Upper lobe of right lung (tissue), 1 donor: ENCODE measurements at regions not wholly inside any gene's neighbourhood (a gene's known extent, or its start where the extent isn't known, plus 50 kb on each side); places are given as distances from the start of the nearest gene placed in this dataset.

Source experiments
- ATAC-seq: fragments of 200-7000 bp; cut with Tn5 transposase; one replicate; pipeline ENCODE4 v1.9.1; 2020; ENCODE audit warnings: mild to moderate bottlenecking, moderate library complexity
- DNase-seq: peaks from one replicate; pipeline ENCODE4 v3.0.0-alpha.2; 2020
- H3K27ac ChIP-seq: fragments of 200-600 bp; one replicate; pipeline ENCODE4 v1.8.0; 2022
- H3K27me3 ChIP-seq: fragments of 200-600 bp; one replicate; pipeline ENCODE4 v1.8.0; 2022; ENCODE audit warnings: mild to moderate bottlenecking
- H3K36me3 ChIP-seq: fragments of 200-600 bp; one replicate; pipeline ENCODE4 v1.8.0; 2022
- H3K4me1 ChIP-seq: fragments of 200-600 bp; one replicate; pipeline ENCODE4 v1.8.0; 2022
- H3K4me3 ChIP-seq: fragments of 200-600 bp; one replicate; pipeline ENCODE4 v1.8.0; 2022; ENCODE audit warnings: mild to moderate bottlenecking
- H3K9me3 ChIP-seq: fragments of 200-600 bp; one replicate; pipeline ENCODE4 v1.8.0; 2022
- CTCF ChIP-seq: fragments of 200-600 bp; IDR thresholded peaks from one replicate; pipeline ENCODE4 v1.8.0; 2022; ENCODE audit warnings: antibody characterized with exemption
- intact Hi-C: fragments of 100-400 bp; cut with DNase I; formaldehyde crosslinking; loops from one replicate; pipeline ENCODE4 v1.11.0; 2022
- donor health status: DM: no; HTN: yes; CAD: no; lungs with severe emphysema.

DNA sequence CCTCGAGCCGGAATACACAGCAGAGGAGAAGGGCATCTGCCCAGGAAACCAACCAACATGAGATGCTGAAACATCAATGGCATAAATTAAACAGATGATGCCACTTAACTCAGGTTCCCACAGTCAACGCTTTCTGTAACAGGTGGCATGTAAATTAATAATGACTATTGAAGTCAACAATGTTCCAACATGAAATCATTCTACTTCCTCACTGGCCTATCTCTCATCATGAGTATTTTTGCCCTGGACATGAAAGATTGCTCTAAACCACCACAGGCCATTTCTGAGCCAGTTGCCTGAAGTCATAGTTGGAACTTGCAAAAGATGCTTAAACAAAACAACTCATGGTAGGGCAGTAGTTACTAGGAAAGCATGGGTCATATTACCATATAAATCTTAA, 397.9 kb upstream of the JARID2 start:
- Histone ChIP-seq H3K9me3 (no peaks in the 10 kb centered on the region), H3K4me1 (no peaks in the 10 kb centered on the region), H3K36me3 (no peaks in the 10 kb centered on the region), H3K27me3 (no peaks in the 10 kb centered on the region), H3K4me3 (no peak overlapping the region), H3K27ac (no peak overlapping the region)
- no peak for ATAC-seq
- DNase-seq = no peak
- intact Hi-C loops = no loop called here
- no peak for TF ChIP-seq CTCF

DNA sequence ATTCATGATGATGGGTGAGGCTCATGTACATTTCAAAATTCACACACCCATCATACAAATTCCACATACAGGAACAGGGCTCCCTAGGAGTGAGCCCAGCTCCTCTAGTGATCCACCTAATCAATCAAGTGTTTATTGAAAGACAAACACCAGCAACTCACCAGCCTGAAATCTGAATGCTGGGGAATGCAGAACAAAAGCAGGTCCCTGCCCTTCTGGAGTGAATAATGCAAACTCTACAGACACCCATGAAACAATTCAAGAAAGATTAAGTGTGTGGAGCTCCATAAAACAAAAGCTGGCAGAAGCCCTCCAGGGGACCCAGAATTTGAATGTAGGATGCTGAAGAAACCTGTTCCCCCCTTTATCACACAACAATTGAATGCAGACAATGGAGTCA, 396.7 kb upstream of the JARID2 start:
- Histone ChIP-seq H3K27me3 (no peaks in the 10 kb centered on the region), H3K36me3 (no peaks in the 10 kb centered on the region), H3K9me3 (no peaks in the 10 kb centered on the region), H3K27ac (no peak overlapping the region), H3K4me1 (no peaks in the 10 kb centered on the region), H3K4me3 (no peak overlapping the region)
- no peak for ATAC-seq
- TF ChIP-seq CTCF = no peak
- DNase-seq = no peak
- intact Hi-C loops = no loop called here

DNA sequence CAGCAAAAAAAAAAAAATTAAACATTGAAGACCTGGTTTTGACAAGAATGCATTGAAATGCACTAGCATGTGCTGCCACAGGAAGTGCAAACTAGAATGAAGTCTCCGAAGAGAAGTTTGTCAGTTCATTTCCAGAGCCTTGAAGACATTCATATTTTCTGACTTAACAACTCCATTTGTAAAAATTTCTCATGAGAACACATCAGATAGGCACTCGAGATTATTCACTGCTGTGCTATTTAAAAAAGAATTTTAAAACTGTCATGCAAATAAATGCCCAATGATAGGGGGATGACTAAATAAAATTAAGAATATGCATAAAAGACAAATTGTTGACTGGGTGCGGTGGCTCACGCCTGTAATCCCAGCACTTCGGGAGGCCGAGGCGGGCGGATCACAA, 394.6 kb upstream of the JARID2 start:
- ATAC-seq (no peak), DNase-seq (no peak)
- Histone ChIP-seq H3K27ac (no peak overlapping the region), H3K27me3 (no peaks in the 10 kb centered on the region), H3K36me3 (no peaks in the 10 kb centered on the region), H3K9me3 (no peaks in the 10 kb centered on the region), H3K4me1 (no peaks in the 10 kb centered on the region), H3K4me3 (no peak overlapping the region)
- TF ChIP-seq CTCF = no peak
- intact Hi-C loops = no loop called here

DNA sequence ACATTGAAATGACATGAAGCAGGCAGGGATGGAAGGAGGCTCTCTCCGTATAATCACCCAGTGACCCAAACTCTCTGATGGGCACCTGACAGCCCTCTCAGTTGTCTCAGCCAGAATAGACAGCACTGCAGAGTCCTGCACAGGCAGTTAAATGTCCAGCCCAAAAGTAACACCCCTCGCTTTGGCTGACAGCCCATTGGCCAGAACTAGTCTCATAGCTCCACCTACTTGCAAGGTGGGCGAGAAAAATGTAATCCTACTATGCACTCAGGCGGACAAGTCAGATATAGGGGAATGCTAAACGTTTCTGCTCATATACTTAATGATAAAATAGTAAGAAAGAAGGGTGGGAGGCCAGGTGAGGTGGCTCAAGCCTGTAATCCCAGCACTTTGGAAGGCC, 393.5 kb upstream of the JARID2 start:
- no peak for DNase-seq
- Histone ChIP-seq H3K9me3 (no peaks in the 10 kb centered on the region), H3K4me3 (no peak overlapping the region), H3K4me1 (no peaks in the 10 kb centered on the region), H3K36me3 (no peaks in the 10 kb centered on the region), H3K27ac (no peak overlapping the region), H3K27me3 (no peaks in the 10 kb centered on the region)
- TF ChIP-seq CTCF = no peak
- no peak for ATAC-seq
- intact Hi-C loops = no loop called here

DNA sequence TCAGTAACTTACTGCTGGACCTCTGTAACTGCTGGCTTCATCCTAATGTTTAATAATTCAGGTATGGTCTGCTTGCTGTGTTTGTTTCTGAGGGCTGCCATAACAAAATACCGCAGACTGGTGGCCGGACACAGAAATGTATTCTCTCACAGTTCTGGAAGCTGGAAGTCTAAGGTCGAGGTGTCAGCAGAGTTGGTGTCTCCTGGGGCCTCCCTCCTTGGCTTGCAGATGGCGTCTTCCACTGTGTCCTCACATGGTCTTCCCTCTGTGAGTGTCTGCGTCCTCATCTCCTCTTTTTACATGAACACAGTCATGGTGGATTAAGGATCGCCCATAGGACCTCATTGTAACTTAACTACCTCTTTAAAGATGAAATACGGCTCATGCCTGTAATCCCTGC, 389.7 kb upstream of the JARID2 start:
- no peak overlapping the region for H3K4me3 ChIP-seq
- H3K27me3 ChIP-seq = no peaks in the 10 kb centered on the region
- no peaks in the 10 kb centered on the region for H3K9me3 ChIP-seq
- H3K36me3 ChIP-seq = no peaks in the 10 kb centered on the region
- no peaks in the 10 kb centered on the region for H3K4me1 ChIP-seq
- intact Hi-C loops = no loop called here
- no peak overlapping the region for H3K27ac ChIP-seq
- ATAC-seq (no peak), DNase-seq (no peak)
- TF ChIP-seq CTCF = no peak

GRCh38 chr6:14857001-14857400, 388.9 kb upstream of the JARID2 start:
- H3K27ac ChIP-seq = no peak overlapping the region
- no peak overlapping the region for H3K4me3 ChIP-seq
- no peak for DNase-seq

More at GRCh38 chr6:14857001-14857400, 388.9 kb upstream of the JARID2 start:
- H3K4me1 ChIP-seq = no peaks in the 10 kb centered on the region
- no peaks in the 10 kb centered on the region for H3K36me3 ChIP-seq
- no peaks in the 10 kb centered on the region for H3K27me3 ChIP-seq
- no peaks in the 10 kb centered on the region for H3K9me3 ChIP-seq
- no peak for TF ChIP-seq CTCF
- ATAC-seq = no peak
- intact Hi-C loops = no loop called here
